Bronchial epithelial cell (primary cell): ENCODE measurements at regions not wholly inside any gene's neighbourhood (a gene's known extent, or its start where the extent isn't known, plus 50 kb on each side); places are given as distances from the start of the nearest gene placed in this dataset.
"Not testable (repeated sequence)": the region's sequence is repeated elsewhere in the genome, so short reads cannot be mapped to it uniquely, and the experiment has no call there.

Source experiments
- DNase-seq: peaks from one replicate; pipeline ENCODE4 v3.0.0-alpha.2; 2010; ENCODE audit warnings: low read depth
- FAIRE-seq: peaks from 2 replicates; lab custom pipeline; 2011; peaks lifted over from hg19 to GRCh38; lab: Jason Lieb, UNC
- H3K27me3 ChIP-seq: 2 replicates; pipeline ENCODE4 v1.5.1; 2011; ENCODE audit warnings: low read length; ENCODE audit not compliant: control insufficient read depth, insufficient read depth
- H3K36me3 ChIP-seq: 2 replicates; pipeline ENCODE4 v1.5.1; 2011; ENCODE audit warnings: low read length; ENCODE audit not compliant: control insufficient read depth, insufficient read depth
- H3K4me3 ChIP-seq: 2 replicates; pipeline ENCODE4 v1.5.1; 2011; ENCODE audit warnings: mild to moderate bottlenecking, low read depth, low read length, control low read depth
- CTCF ChIP-seq: IDR thresholded peaks from 2 replicates; pipeline ENCODE4 v1.5.1; 2011; ENCODE audit warnings: mild to moderate bottlenecking, moderate library complexity, low read length, control low read depth, inconsistent platforms; ENCODE audit not compliant: insufficient read depth, severe bottlenecking

GRCh38 chr18:45342653-45343052, 272.6 kb upstream of the SLC14A2 start:
- no peaks in the 10 kb centered on the region for H3K36me3 ChIP-seq
- no peak for FAIRE-seq
- no peak for TF ChIP-seq CTCF
- H3K4me3 ChIP-seq: no peak overlapping the region
- H3K27me3 ChIP-seq: no peaks in the 10 kb centered on the region
- no peak for DNase-seq

- Histone ChIP-seq H3K4me3 (no peak overlapping the region), H3K36me3 (no peaks in the 10 kb centered on the region), H3K27me3 (no peaks in the 10 kb centered on the region)
- TF ChIP-seq CTCF: no peak
- FAIRE-seq (no peak), DNase-seq (no peak)
These were observed 271.9 kb upstream of the SLC14A2 start for GRCh38 chr18:45343365-45343764.

- peak; percentile 87 for FAIRE-seq
These were observed 270.6 kb upstream of the SLC14A2 start for GRCh38 chr18:45344680-45345079.

GRCh38 chr18:45349019-45349418, 266.3 kb upstream of the SLC14A2 start:
- Histone ChIP-seq H3K4me3 (no peak overlapping the region), H3K36me3 (no peaks in the 10 kb centered on the region), H3K27me3 (no peaks in the 10 kb centered on the region)
- TF ChIP-seq CTCF: no peak
- DNase-seq: no peak
- peak; percentile 68 for FAIRE-seq

More at GRCh38 chr18:45344680-45345079, 270.6 kb upstream of the SLC14A2 start:
- not testable (repeated sequence) for H3K36me3 ChIP-seq, H3K4me3 ChIP-seq, H3K27me3 ChIP-seq, DNase-seq

GRCh38 chr18:45349467-45349866, 265.8 kb upstream of the SLC14A2 start:
- H3K4me3 ChIP-seq: no peak overlapping the region
- H3K27me3 ChIP-seq: no peaks in the 10 kb centered on the region
- no peak for FAIRE-seq
- no peak for DNase-seq
- no peak for TF ChIP-seq CTCF
- no peaks in the 10 kb centered on the region for H3K36me3 ChIP-seq

- Histone ChIP-seq H3K36me3 (no peaks in the 10 kb centered on the region), H3K4me3 (no peak overlapping the region), H3K27me3 (no peaks in the 10 kb centered on the region)
- no peak for TF ChIP-seq CTCF
- DNase-seq: no peak
- FAIRE-seq: no peak
These were observed 264.7 kb upstream of the SLC14A2 start for GRCh38 chr18:45350404-45351156.
